ENCODE measurements at regions not wholly inside any gene's neighbourhood (a gene's known extent, or its start where the extent isn't known, plus 50 kb on each side); places are given as distances from the start of the nearest gene placed in this dataset.

GRCh38 chr13:82216165-82216564, 1666.1 kb downstream of the SLITRK1 start:
- H3K4me1 Mint-ChIP-seq, result no peaks in the 10 kb centered on the region
- WGBS (ENCODE audit: insufficient coverage), result no CpG with 5 or more reads among the region's 1 CpG
- ChIA-PET POLR2A (no interaction called here), CTCF (no interaction called here)
- H3K27ac ChIP-seq (ENCODE audit: low read length), result no peak overlapping the region
- no peak overlapping the region for H3K4me3 Mint-ChIP-seq
- ATAC-seq (replicated peaks in 1 of 4) (no peak), DNase-seq (no peak)
- no peak overlapping the region for H3K4me3 ChIP-seq (ENCODE audit: control insufficient read depth in 1 of 2, extremely low read depth in 1 of 2, low read length in 1 of 2)
- H3K9me3 Mint-ChIP-seq, result peaks cover 14 to 29% (median 21%) of the 10 kb centered on the region in 3 donors
- no peaks in the 10 kb centered on the region for H3K4me1 ChIP-seq (ENCODE audit: control insufficient read depth in 1 of 2, extremely low read depth in 1 of 2, insufficient read depth in 2 of 2, low read length in 2 of 2)
- no peaks in the 10 kb centered on the region for H3K36me3 ChIP-seq (ENCODE audit: control insufficient read depth in 2 of 2, extremely low read depth in 1 of 2, insufficient read depth in 1 of 2, low read length in 1 of 2)
- no peaks in the 10 kb centered on the region for H3K27me3 ChIP-seq (replicated peaks in 1 of 2; ENCODE audit: control insufficient read depth in 2 of 2, extremely low read depth in 1 of 2, insufficient read depth in 2 of 2, low read length in 1 of 2)
- no peaks in the 10 kb centered on the region for H3K36me3 Mint-ChIP-seq
- H3K27me3 Mint-ChIP-seq, result no peaks in the 10 kb centered on the region
- no peak overlapping the region for H3K27ac Mint-ChIP-seq
- H3K9me3 ChIP-seq, result no peaks in the 10 kb centered on the region

GRCh38 chr13:82214341-82214740, 1667.9 kb downstream of the SLITRK1 start:
- no peaks in the 10 kb centered on the region for H3K4me1 Mint-ChIP-seq
- H3K9me3 ChIP-seq, result no peaks in the 10 kb centered on the region
- H3K36me3 Mint-ChIP-seq, result no peaks in the 10 kb centered on the region
- no peaks in the 10 kb centered on the region for H3K4me1 ChIP-seq (ENCODE audit: control insufficient read depth in 1 of 2, extremely low read depth in 1 of 2, insufficient read depth in 2 of 2, low read length in 2 of 2)
- no peak for DNase-seq
- no peak overlapping the region for H3K27ac Mint-ChIP-seq
- no peaks in the 10 kb centered on the region for H3K27me3 ChIP-seq (replicated peaks in 1 of 2; ENCODE audit: control insufficient read depth in 2 of 2, extremely low read depth in 1 of 2, insufficient read depth in 2 of 2, low read length in 1 of 2)
- H3K9me3 Mint-ChIP-seq, result peaks cover 17 to 34% (median 21%) of the 10 kb centered on the region in 3 donors
- H3K36me3 ChIP-seq (ENCODE audit: control insufficient read depth in 2 of 2, extremely low read depth in 1 of 2, insufficient read depth in 1 of 2, low read length in 1 of 2), result no peaks in the 10 kb centered on the region
- ChIA-PET POLR2A (no interaction called here), CTCF (no interaction called here)
- H3K4me3 ChIP-seq (ENCODE audit: control insufficient read depth in 1 of 2, extremely low read depth in 1 of 2, low read length in 1 of 2), result no peak overlapping the region
- no peak for ATAC-seq (replicated peaks in 1 of 4)
- no peak overlapping the region for H3K27ac ChIP-seq (ENCODE audit: low read length)
- no peak overlapping the region for H3K4me3 Mint-ChIP-seq
- H3K27me3 Mint-ChIP-seq, result no peaks in the 10 kb centered on the region

DNA sequence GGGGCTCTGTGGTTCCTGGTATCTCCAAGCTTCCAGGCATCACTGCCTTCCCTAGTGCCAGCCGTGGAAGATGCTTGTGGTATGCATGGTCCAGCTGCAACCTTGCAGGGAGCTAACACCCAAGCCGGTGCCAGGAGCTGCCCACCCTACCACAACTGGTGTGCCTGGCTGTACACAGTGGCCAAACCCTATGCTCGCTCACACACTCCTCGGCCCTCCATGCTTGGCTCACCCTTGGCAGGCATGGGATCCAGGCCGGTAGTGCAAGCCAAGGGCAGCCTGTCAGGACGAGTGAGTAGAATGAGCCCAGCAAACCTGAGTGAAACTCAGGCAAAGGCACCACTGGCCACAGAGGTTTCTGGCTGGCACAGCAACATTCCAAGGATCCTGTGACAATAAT, 1676.0 kb downstream of the SLITRK1 start:
- no peaks in the 10 kb centered on the region for H3K36me3 Mint-ChIP-seq
- ATAC-seq (replicated peaks in 1 of 4) (peak in 1 of 4 experiments; percentile 13), DNase-seq (no peak)
- H3K4me1 ChIP-seq (ENCODE audit: control insufficient read depth in 1 of 2, extremely low read depth in 1 of 2, insufficient read depth in 2 of 2, low read length in 2 of 2), result no peaks in the 10 kb centered on the region
- H3K9me3 ChIP-seq, result no peaks in the 10 kb centered on the region
- H3K27me3 ChIP-seq (replicated peaks in 1 of 2; ENCODE audit: control insufficient read depth in 2 of 2, extremely low read depth in 1 of 2, insufficient read depth in 2 of 2, low read length in 1 of 2), result no peaks in the 10 kb centered on the region
- peaks cover 8 to 24% (median 9%) of the 10 kb centered on the region in 3 donors for H3K9me3 Mint-ChIP-seq
- CTCF ChIA-PET, result no interaction called here
- no peaks in the 10 kb centered on the region for H3K27me3 Mint-ChIP-seq
- POLR2A ChIA-PET, result no interaction called here
- H3K27ac Mint-ChIP-seq, result no peak overlapping the region
- no peaks in the 10 kb centered on the region for H3K36me3 ChIP-seq (ENCODE audit: control insufficient read depth in 2 of 2, extremely low read depth in 1 of 2, insufficient read depth in 1 of 2, low read length in 1 of 2)
- H3K27ac ChIP-seq (ENCODE audit: low read length), result no peak overlapping the region
- H3K4me3 Mint-ChIP-seq, result no peak overlapping the region
- 74% methylated on average over 5 of the region's 6 CpGs for WGBS (ENCODE audit: insufficient coverage)
- H3K4me1 Mint-ChIP-seq, result no peaks in the 10 kb centered on the region
- no peak overlapping the region for H3K4me3 ChIP-seq (ENCODE audit: control insufficient read depth in 1 of 2, extremely low read depth in 1 of 2, low read length in 1 of 2)

DNA sequence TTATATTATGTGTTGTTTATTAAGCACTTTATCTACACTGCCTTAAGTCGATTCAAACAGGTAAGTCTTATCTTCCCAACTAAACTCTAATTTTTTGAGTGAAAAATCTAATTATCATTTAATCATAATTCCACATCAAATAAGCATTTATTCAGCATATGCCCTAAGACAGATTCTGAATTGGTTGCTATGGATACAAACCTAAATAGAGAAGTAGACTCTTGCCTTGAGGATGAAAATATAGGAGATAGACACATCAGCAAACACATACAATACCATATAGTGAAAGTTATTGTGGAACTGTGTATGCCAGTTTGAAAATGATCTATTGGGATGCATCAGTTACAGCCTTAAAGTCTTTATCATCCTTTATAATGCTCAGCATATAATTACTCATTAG, 1679.9 kb downstream of the SLITRK1 start:
- no peak overlapping the region for H3K27ac ChIP-seq (ENCODE audit: low read length)
- no peak overlapping the region for H3K4me3 ChIP-seq (ENCODE audit: control insufficient read depth in 1 of 2, extremely low read depth in 1 of 2, low read length in 1 of 2)
- POLR2A ChIA-PET, result no interaction called here
- H3K9me3 ChIP-seq, result no peaks in the 10 kb centered on the region
- H3K4me3 Mint-ChIP-seq, result no peak overlapping the region
- no peaks in the 10 kb centered on the region for H3K27me3 Mint-ChIP-seq
- H3K9me3 Mint-ChIP-seq, result peaks cover 4 to 23% (median 6%) of the 10 kb centered on the region in 3 donors
- H3K36me3 Mint-ChIP-seq, result no peaks in the 10 kb centered on the region
- CTCF ChIA-PET, result no interaction called here
- DNase-seq (no peak), ATAC-seq (replicated peaks in 1 of 4) (no peak)
- H3K36me3 ChIP-seq (ENCODE audit: control insufficient read depth in 2 of 2, extremely low read depth in 1 of 2, insufficient read depth in 1 of 2, low read length in 1 of 2), result no peaks in the 10 kb centered on the region
- no peaks in the 10 kb centered on the region for H3K4me1 Mint-ChIP-seq
- no peaks in the 10 kb centered on the region for H3K4me1 ChIP-seq (ENCODE audit: control insufficient read depth in 1 of 2, extremely low read depth in 1 of 2, insufficient read depth in 2 of 2, low read length in 2 of 2)
- WGBS (ENCODE audit: insufficient coverage), result no CpG with 5 or more reads among the region's 1 CpG
- H3K27me3 ChIP-seq (replicated peaks in 1 of 2; ENCODE audit: control insufficient read depth in 2 of 2, extremely low read depth in 1 of 2, insufficient read depth in 2 of 2, low read length in 1 of 2), result no peaks in the 10 kb centered on the region
- no peak overlapping the region for H3K27ac Mint-ChIP-seq

DNA sequence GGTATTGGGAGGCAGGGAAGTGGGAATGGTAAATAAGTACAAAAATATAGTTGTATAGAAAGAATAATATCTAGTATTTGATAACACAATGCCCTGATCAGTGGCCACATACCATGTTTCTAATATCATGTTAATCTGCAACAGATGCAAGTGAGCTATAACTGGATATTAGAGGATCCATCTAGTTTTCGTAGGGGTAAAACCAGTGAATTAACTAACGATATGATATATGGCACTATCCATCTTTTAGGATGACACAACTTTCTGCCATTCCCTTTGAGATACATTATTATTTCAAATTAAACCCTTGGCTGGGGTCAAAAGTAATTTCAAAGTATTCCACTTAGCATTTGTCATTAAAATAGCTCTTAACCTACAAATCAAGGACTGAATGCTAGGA, 1686.2 kb downstream of the SLITRK1 start:
- ATAC-seq (replicated peaks in 1 of 4) (no peak), DNase-seq (no peak)
- POLR2A ChIA-PET, result no interaction called here
- peaks cover 2% of the 10 kb centered on the region for H3K9me3 ChIP-seq
- Mint-ChIP-seq H3K36me3 (no peaks in the 10 kb centered on the region), H3K27me3 (no peaks in the 10 kb centered on the region), H3K27ac (no peak overlapping the region), H3K4me1 (no peaks in the 10 kb centered on the region), H3K9me3 (peaks cover 0 to 42% (median 11%) of the 10 kb centered on the region in 3 donors), H3K4me3 (no peak overlapping the region)
- H3K27me3 ChIP-seq (replicated peaks in 1 of 2; ENCODE audit: control insufficient read depth in 2 of 2, extremely low read depth in 1 of 2, insufficient read depth in 2 of 2, low read length in 1 of 2), result no peaks in the 10 kb centered on the region
- no peak overlapping the region for H3K4me3 ChIP-seq (ENCODE audit: control insufficient read depth in 1 of 2, extremely low read depth in 1 of 2, low read length in 1 of 2)
- CTCF ChIA-PET, result no interaction called here
- no CpG with 5 or more reads among the region's 2 CpGs for WGBS (ENCODE audit: insufficient coverage)
- H3K4me1 ChIP-seq (ENCODE audit: control insufficient read depth in 1 of 2, extremely low read depth in 1 of 2, insufficient read depth in 2 of 2, low read length in 2 of 2), result no peaks in the 10 kb centered on the region
- H3K36me3 ChIP-seq (ENCODE audit: control insufficient read depth in 2 of 2, extremely low read depth in 1 of 2, insufficient read depth in 1 of 2, low read length in 1 of 2), result no peaks in the 10 kb centered on the region
- no peak overlapping the region for H3K27ac ChIP-seq (ENCODE audit: low read length)

DNA sequence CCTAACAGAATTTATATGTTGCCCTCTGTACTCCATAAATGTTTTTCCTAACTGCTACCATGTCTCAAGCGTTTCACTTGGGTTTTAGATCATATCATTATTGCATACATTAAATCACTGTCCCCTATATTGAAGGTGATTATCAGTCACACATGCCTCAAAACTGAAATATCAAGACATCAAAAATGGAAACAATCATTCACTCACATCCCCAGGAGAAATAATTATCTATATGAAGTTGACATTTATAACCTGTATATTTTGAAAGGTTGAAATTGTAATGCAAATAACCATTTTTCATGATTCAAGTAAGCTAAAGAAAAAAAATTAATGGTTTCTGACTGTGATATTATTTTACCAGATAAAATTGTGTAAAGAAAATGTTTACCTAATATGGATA, 1695.0 kb downstream of the SLITRK1 start:
- no peaks in the 10 kb centered on the region for H3K9me3 ChIP-seq
- no peak overlapping the region for H3K4me3 ChIP-seq (ENCODE audit: control insufficient read depth in 1 of 2, extremely low read depth in 1 of 2, low read length in 1 of 2)
- H3K27me3 Mint-ChIP-seq, result no peaks in the 10 kb centered on the region
- CTCF ChIA-PET, result no interaction called here
- no peaks in the 10 kb centered on the region for H3K4me1 Mint-ChIP-seq
- DNase-seq, result no peak
- H3K27me3 ChIP-seq (replicated peaks in 1 of 2; ENCODE audit: control insufficient read depth in 2 of 2, extremely low read depth in 1 of 2, insufficient read depth in 2 of 2, low read length in 1 of 2), result no peaks in the 10 kb centered on the region
- H3K36me3 ChIP-seq (ENCODE audit: control insufficient read depth in 2 of 2, extremely low read depth in 1 of 2, insufficient read depth in 1 of 2, low read length in 1 of 2), result no peaks in the 10 kb centered on the region
- no peak for ATAC-seq (replicated peaks in 1 of 4)
- H3K4me3 Mint-ChIP-seq, result no peak overlapping the region
- no peaks in the 10 kb centered on the region for H3K4me1 ChIP-seq (ENCODE audit: control insufficient read depth in 1 of 2, extremely low read depth in 1 of 2, insufficient read depth in 2 of 2, low read length in 2 of 2)
- no peaks in the 10 kb centered on the region for H3K36me3 Mint-ChIP-seq
- no peak overlapping the region for H3K27ac ChIP-seq (ENCODE audit: low read length)
- H3K27ac Mint-ChIP-seq, result no peak overlapping the region
- POLR2A ChIA-PET, result no interaction called here
- H3K9me3 Mint-ChIP-seq, result peaks cover 0 to 30% (median 24%) of the 10 kb centered on the region in 3 donors
- no CpG with 5 or more reads among the region's 1 CpG for WGBS (ENCODE audit: insufficient coverage)

DNA sequence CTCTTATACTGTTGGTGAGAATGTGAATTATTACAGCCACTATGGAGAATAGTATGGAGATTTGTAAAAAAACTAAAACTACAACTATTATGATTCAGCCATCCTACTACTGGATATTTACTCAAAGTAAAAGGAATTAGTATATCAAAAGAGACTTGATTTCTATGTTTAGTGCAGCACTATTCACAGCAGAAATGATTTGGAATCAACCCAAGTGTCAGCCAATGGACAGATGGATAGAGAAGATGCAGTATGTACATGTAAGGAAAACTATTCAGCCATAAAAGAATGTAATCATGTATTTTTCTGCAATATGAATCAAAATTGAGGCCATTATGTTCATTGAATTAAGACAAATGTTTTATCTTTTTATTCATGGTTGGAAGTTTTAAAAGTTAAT, 1705.5 kb downstream of the SLITRK1 start:
- Mint-ChIP-seq H3K4me3 (no peak overlapping the region), H3K4me1 (no peaks in the 10 kb centered on the region), H3K27ac (no peak overlapping the region), H3K27me3 (no peaks in the 10 kb centered on the region), H3K9me3 (peaks cover 23 to 43% (median 26%) of the 10 kb centered on the region in 3 donors), H3K36me3 (no peaks in the 10 kb centered on the region)
- no peak overlapping the region for H3K27ac ChIP-seq (ENCODE audit: low read length)
- no peaks in the 10 kb centered on the region for H3K36me3 ChIP-seq (ENCODE audit: control insufficient read depth in 2 of 2, extremely low read depth in 1 of 2, insufficient read depth in 1 of 2, low read length in 1 of 2)
- no peak for ATAC-seq (replicated peaks in 1 of 4)
- H3K4me1 ChIP-seq (ENCODE audit: control insufficient read depth in 1 of 2, extremely low read depth in 1 of 2, insufficient read depth in 2 of 2, low read length in 2 of 2), result no peaks in the 10 kb centered on the region
- ChIA-PET CTCF (no interaction called here), POLR2A (no interaction called here)
- H3K9me3 ChIP-seq, result no peaks in the 10 kb centered on the region
- no peaks in the 10 kb centered on the region for H3K27me3 ChIP-seq (replicated peaks in 1 of 2; ENCODE audit: control insufficient read depth in 2 of 2, extremely low read depth in 1 of 2, insufficient read depth in 2 of 2, low read length in 1 of 2)
- DNase-seq, result no peak
- H3K4me3 ChIP-seq (ENCODE audit: control insufficient read depth in 1 of 2, extremely low read depth in 1 of 2, low read length in 1 of 2), result no peak overlapping the region
